Fibroblast of mammary gland (primary cell): ENCODE measurements at regions not wholly inside any gene's neighbourhood (a gene's known extent, or its start where the extent isn't known, plus 50 kb on each side); places are given as distances from the start of the nearest gene placed in this dataset.

ENCODE experiments used
- DNase-seq: peaks from one replicate; pipeline ENCODE4 v3.0.0-alpha.2; 2010; ENCODE audit warnings: low read depth
- H3K4me3 ChIP-seq: 2 replicates; pipeline ENCODE4 v1.5.1; 2011; ENCODE audit warnings: low read depth, mild to moderate bottlenecking, low read length, moderate library complexity; ENCODE audit not compliant: control insufficient read depth
- CTCF ChIP-seq: conservative IDR thresholded peaks from 2 replicates; pipeline ENCODE4 v1.5.1; 2011; ENCODE audit warnings: low read depth, low read length, inconsistent platforms; ENCODE audit not compliant: control insufficient read depth, insufficient read depth

- no peak overlapping the region for H3K4me3 ChIP-seq
- no peak for TF ChIP-seq CTCF
- peak; percentile 0 for DNase-seq
These were observed 648.9 kb upstream of the SALL3 start for GRCh38 chr18:78330766-78331165.

- H3K4me3 ChIP-seq, result no peak overlapping the region
- TF ChIP-seq CTCF, result no peak
- DNase-seq, result no peak
These were observed 626.7 kb upstream of the SALL3 start for GRCh38 chr18:78352910-78353309.

DNA sequence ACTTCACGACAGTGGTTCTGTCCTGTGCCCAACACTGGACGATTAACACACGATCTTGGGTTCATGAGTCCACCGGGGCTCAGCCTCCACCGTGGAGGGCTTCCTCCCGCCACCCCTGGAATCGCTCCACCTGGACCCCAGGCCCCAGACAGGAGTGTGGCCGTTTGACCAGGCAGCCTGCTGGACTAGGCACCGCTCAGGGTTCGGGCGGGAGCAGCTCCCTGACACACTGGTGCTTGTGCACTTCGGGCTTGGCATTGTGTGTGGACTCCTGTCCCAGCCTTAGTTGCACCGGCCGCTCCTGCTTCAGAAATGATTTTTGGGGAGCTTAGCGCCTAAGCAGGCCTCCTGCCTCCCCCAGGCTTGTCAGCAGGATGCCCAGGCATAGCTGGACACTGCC, 617.4 kb upstream of the SALL3 start:
- no peak for DNase-seq
- TF ChIP-seq CTCF, result no peak
- no peak overlapping the region for H3K4me3 ChIP-seq

DNA sequence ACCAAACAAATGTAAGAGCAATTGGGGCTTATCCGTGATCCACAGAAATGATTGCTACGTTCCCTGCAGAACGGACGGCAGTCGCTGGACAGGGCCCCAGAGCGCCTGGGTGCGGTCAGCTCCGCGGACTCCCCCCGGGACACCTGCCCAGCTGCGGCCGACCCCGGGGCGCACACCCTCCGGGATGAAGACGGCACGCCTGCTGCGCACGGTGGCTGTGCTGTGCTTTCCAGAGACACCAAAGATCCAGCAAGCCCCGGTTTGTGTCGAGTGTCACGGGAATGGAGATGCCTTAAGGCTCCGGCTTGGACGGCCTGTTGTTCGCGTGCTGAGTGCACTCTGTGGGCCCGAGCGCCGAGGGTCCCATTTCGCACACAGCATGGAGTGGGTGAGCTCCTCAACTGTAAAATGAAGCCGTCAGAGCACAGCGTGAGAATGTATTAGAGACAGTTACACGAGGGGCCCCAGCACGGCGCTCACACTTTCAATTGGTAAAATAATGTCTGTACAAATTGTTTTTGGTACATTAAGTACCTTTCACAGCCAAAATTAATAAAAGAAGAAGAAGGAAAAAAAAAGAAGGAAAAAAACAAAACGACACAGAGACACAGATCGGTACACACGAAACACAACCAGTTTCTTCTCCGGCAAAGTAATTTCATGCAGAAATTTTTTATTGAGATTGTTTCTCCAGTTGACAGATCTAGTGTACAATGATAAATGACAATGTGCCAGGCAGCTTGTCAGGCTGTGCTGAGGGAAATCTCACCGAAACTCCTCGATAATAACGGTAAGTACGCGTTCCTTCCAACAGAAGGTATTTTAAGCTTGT, 615.8 kb upstream of the SALL3 start:
- H3K4me3 ChIP-seq, result no peak overlapping the region
- no peak for TF ChIP-seq CTCF
- no peak for DNase-seq

- no peak for TF ChIP-seq CTCF
- DNase-seq, result no peak
- H3K4me3 ChIP-seq, result no peak overlapping the region
These were observed 615.1 kb upstream of the SALL3 start for GRCh38 chr18:78364388-78364960.

GRCh38 chr18:78367996-78368395, 611.6 kb upstream of the SALL3 start:
- TF ChIP-seq CTCF, result no peak
- no peak for DNase-seq
- H3K4me3 ChIP-seq, result no peak overlapping the region
